ENCODE measurements at regions not wholly inside any gene's neighbourhood (a gene's known extent, or its start where the extent isn't known, plus 50 kb on each side); places are given as distances from the start of the nearest gene placed in this dataset.

DNA sequence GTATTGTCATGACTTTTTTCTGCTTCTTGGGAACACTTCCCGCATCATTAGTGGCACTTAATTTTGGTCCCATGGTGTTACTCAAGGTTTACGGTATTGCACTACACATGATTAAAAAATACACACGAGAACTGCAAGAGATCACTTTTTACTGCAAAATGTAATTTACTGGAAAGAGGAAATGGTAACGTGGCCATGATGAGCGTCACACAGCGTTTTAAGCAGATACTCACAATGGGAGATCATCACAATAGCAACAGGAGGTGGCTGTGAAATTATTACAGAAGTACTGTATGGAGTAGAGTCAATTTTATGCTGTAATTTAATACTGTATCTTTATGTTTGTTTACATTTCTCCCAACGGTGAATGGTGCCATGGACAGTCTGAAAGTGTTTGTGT lies 1510.3 kb downstream of the AMY1C start:
- intact Hi-C loops (cut with micrococcal nuclease) (no loop called here), dilution Hi-C loops (cut with MboI; ENCODE audit: extremely low pct_ligation_motif_present, low sequenced_read_pairs) (no loop called here)
- Histone ChIP-seq H3K79me2 (ENCODE audit: control insufficient read depth, insufficient read depth, low read length) (no peaks in the 10 kb centered on the region), H4K20me1 (replicated peaks; ENCODE audit: control insufficient read depth, extremely low read depth, insufficient read depth, low read length) (no peaks in the 10 kb centered on the region), H3K4me1 (ENCODE audit: control insufficient read depth, extremely low read depth, insufficient read depth, low read length) (no peaks in the 10 kb centered on the region), H3K27me3 (ENCODE audit: control insufficient read depth in 2 of 2, insufficient read depth in 2 of 2, low read length in 2 of 2) (no peaks in the 10 kb centered on the region), H2AFZ (ENCODE audit: low read depth, low read length) (no peak overlapping the region), H3K27ac (ENCODE audit: insufficient read depth, low read depth, low read length) (no peak overlapping the region), H3K36me3 (ENCODE audit: control insufficient read depth in 2 of 2, extremely low read depth in 1 of 2, insufficient read depth in 2 of 2, low read length in 2 of 2) (no peaks in the 10 kb centered on the region), H3K4me3 (replicated peaks in 1 of 3; ENCODE audit: insufficient read depth in 1 of 3, low read depth in 1 of 3, low read length in 3 of 3) (no peak overlapping the region), H3K9me1 (replicated peaks; ENCODE audit: control insufficient read depth, extremely low read depth, insufficient read depth, low read length) (no peaks in the 10 kb centered on the region), H3K9ac (replicated peaks; ENCODE audit: extremely low read depth, insufficient read depth, low read length) (no peak overlapping the region), H3K4me2 (ENCODE audit: insufficient read depth, low read length) (no peak overlapping the region), H3K9me3 (replicated peaks; ENCODE audit: control insufficient read depth, insufficient read depth, low read length) (no peaks in the 10 kb centered on the region)
- no peak for TF ChIP-seq CTCF (IDR thresholded peaks at IDR 0.05; ENCODE audit: extremely low read depth in 1 of 2, insufficient read depth in 1 of 2, low read depth in 1 of 2, low read length in 2 of 2)
- TF ChIP-seq, protein P1, sequence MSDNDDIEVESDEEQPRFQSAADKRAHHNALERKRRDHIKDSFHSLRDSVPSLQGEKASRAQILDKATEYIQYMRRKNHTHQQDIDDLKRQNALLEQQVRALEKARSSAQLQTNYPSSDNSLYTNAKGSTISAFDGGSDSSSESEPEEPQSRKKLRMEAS (IDR thresholded peaks at IDR 0.05; ENCODE audit: insufficient read depth, insufficient read length) = no peak
- no peak for TF ChIP-seq GATA2 (IDR thresholded peaks at IDR 0.05; ENCODE audit: insufficient read depth, insufficient read length, low read depth, low read length)
- no peak for TF ChIP-seq JUN (IDR thresholded peaks at IDR 0.05; ENCODE audit: borderline replicate concordance, insufficient read depth, insufficient read length, low read depth)
- POLR2A ChIA-PET = no interaction called here
- BruUV-seq (replicated peaks) = no TSS peak
- DNase-seq (ENCODE audit: low read depth, low spot score) = no peak
- FAIRE-seq = no peak
- CTCF ChIA-PET = no interaction called here

- Histone ChIP-seq H3K4me2 (ENCODE audit: insufficient read depth, low read length) (no peak overlapping the region), H4K20me1 (replicated peaks; ENCODE audit: control insufficient read depth, extremely low read depth, insufficient read depth, low read length) (no peaks in the 10 kb centered on the region), H3K27me3 (ENCODE audit: control insufficient read depth in 2 of 2, insufficient read depth in 2 of 2, low read length in 2 of 2) (no peaks in the 10 kb centered on the region), H3K36me3 (ENCODE audit: control insufficient read depth in 2 of 2, extremely low read depth in 1 of 2, insufficient read depth in 2 of 2, low read length in 2 of 2) (no peaks in the 10 kb centered on the region), H3K79me2 (ENCODE audit: control insufficient read depth, insufficient read depth, low read length) (no peaks in the 10 kb centered on the region), H3K4me1 (ENCODE audit: control insufficient read depth, extremely low read depth, insufficient read depth, low read length) (no peaks in the 10 kb centered on the region), H3K27ac (ENCODE audit: insufficient read depth, low read depth, low read length) (no peak overlapping the region), H3K4me3 (replicated peaks in 1 of 3; ENCODE audit: insufficient read depth in 1 of 3, low read depth in 1 of 3, low read length in 3 of 3) (no peak overlapping the region), H2AFZ (ENCODE audit: low read depth, low read length) (no peak overlapping the region), H3K9ac (replicated peaks; ENCODE audit: extremely low read depth, insufficient read depth, low read length) (no peak overlapping the region), H3K9me3 (replicated peaks; ENCODE audit: control insufficient read depth, insufficient read depth, low read length) (no peaks in the 10 kb centered on the region), H3K9me1 (replicated peaks; ENCODE audit: control insufficient read depth, extremely low read depth, insufficient read depth, low read length) (no peaks in the 10 kb centered on the region)
- no TSS peak for BruUV-seq (replicated peaks)
- TF ChIP-seq POLR2AphosphoS5 (IDR thresholded peaks at IDR 0.05; ENCODE audit: insufficient read depth, low read depth, low read length) (no peak), FOS (IDR thresholded peaks at IDR 0.05; ENCODE audit: borderline replicate concordance, insufficient read depth, low read length) (no peak), POLR2A (IDR thresholded peaks at IDR 0.05; ENCODE audit: low read depth, low read length) (no peak), EZH2 (IDR thresholded peaks at IDR 0.05; ENCODE audit: borderline replicate concordance, low read depth, low read length, severe bottlenecking) (no peak), CTCF (IDR thresholded peaks at IDR 0.05; ENCODE audit: extremely low read depth in 1 of 2, insufficient read depth in 1 of 2, low read depth in 1 of 2, low read length in 2 of 2) (no peak), JUN (IDR thresholded peaks at IDR 0.05; ENCODE audit: borderline replicate concordance, insufficient read depth, insufficient read length, low read depth) (no peak), MYC (IDR thresholded peaks at IDR 0.05; ENCODE audit: low read depth, low read length) (no peak), GATA2 (IDR thresholded peaks at IDR 0.05; ENCODE audit: insufficient read depth, insufficient read length, low read depth, low read length) (no peak)
- TF ChIP-seq, protein P1 (IDR thresholded peaks at IDR 0.05; ENCODE audit: insufficient read depth, insufficient read length) = no peak
- CTCF ChIA-PET = no interaction called here
- POLR2A ChIA-PET = no interaction called here
- dilution Hi-C loops (cut with MboI; ENCODE audit: extremely low pct_ligation_motif_present, low sequenced_read_pairs) (no loop called here), intact Hi-C loops (cut with micrococcal nuclease) (no loop called here)
- FAIRE-seq (no peak), DNase-seq (ENCODE audit: low read depth, low spot score) (no peak)
These were observed 1521.3 kb downstream of the AMY1C start for GRCh38 chr1:105270966-105271365.

Measured in endothelial cell of umbilical vein (primary cell).